ENCODE measurements at regions not wholly inside any gene's neighbourhood (a gene's known extent, or its start where the extent isn't known, plus 50 kb on each side); places are given as distances from the start of the nearest gene placed in this dataset.

GRCh38 chr2:63668466-63668865 lies 79.7 kb downstream of the MDH1 start:
- no peak overlapping the region for H3K9ac ChIP-seq (ENCODE audit: low read depth, low read length)
- ATAC-seq (ENCODE audit: insufficient read depth, low read depth), result no peak
- H2AFZ ChIP-seq (ENCODE audit: low read depth, low read length), result no peak overlapping the region
- no peak overlapping the region for H3K27ac ChIP-seq (ENCODE audit: low read length)
- no peaks in the 10 kb centered on the region for H4K20me1 ChIP-seq (ENCODE audit: insufficient read depth, low read length)
- no peak for DNase-seq
- no peaks in the 10 kb centered on the region for H3K36me3 ChIP-seq (ENCODE audit: insufficient read depth, low read length)
- H3K4me1 ChIP-seq (ENCODE audit: insufficient read depth, low read length), result no peaks in the 10 kb centered on the region
- no peak overlapping the region for H3K4me2 ChIP-seq (ENCODE audit: insufficient read depth, low read length)
- no peak overlapping the region for H3K4me3 ChIP-seq (ENCODE audit: low read depth in 1 of 2, low read length in 2 of 2)
- no peaks in the 10 kb centered on the region for H3K79me2 ChIP-seq (ENCODE audit: insufficient read depth, low read length)
- no peaks in the 10 kb centered on the region for H3K9me3 ChIP-seq (ENCODE audit: insufficient read depth, low read length, severe bottlenecking)
- TF ChIP-seq EZH2 (IDR thresholded peaks at IDR 0.05; ENCODE audit: borderline replicate concordance, low read depth, low read length, severe bottlenecking) (no peak), CTCF (IDR thresholded peaks at IDR 0.05; ENCODE audit: borderline replicate concordance, extremely low read depth, low read length, poor library complexity, severe bottlenecking) (no peak)
- H3K27me3 ChIP-seq (ENCODE audit: insufficient read depth, low read length, poor library complexity), result no peaks in the 10 kb centered on the region

DNA sequence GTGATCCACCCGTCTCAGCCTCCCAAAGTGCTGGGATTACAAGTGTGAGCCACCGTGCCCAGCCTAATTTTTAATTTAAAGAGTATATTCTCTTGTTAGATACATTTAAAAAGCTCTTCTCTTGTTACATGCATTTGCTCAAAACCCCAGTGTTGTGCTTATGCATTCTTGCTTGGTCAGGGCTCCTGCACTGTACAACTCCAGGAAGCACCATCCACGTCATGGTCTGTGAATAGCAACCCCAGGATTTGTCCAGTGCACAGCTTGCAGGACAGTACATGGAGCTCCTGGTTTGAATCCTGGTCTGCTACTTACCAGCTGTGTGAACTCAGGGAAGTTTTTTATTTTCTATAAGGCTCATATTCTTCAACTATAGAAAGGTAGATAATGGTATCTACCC lies 80.8 kb downstream of the MDH1 start:
- no peaks in the 10 kb centered on the region for H3K36me3 ChIP-seq (ENCODE audit: insufficient read depth, low read length)
- no peak for TF ChIP-seq CTCF (IDR thresholded peaks at IDR 0.05; ENCODE audit: borderline replicate concordance, extremely low read depth, low read length, poor library complexity, severe bottlenecking)
- TF ChIP-seq EZH2 (IDR thresholded peaks at IDR 0.05; ENCODE audit: borderline replicate concordance, low read depth, low read length, severe bottlenecking), result no peak
- H2AFZ ChIP-seq (ENCODE audit: low read depth, low read length), result no peak overlapping the region
- no peak overlapping the region for H3K4me2 ChIP-seq (ENCODE audit: insufficient read depth, low read length)
- no peak overlapping the region for H3K9ac ChIP-seq (ENCODE audit: low read depth, low read length)
- no peaks in the 10 kb centered on the region for H4K20me1 ChIP-seq (ENCODE audit: insufficient read depth, low read length)
- no peak for DNase-seq
- no peaks in the 10 kb centered on the region for H3K79me2 ChIP-seq (ENCODE audit: insufficient read depth, low read length)
- H3K4me3 ChIP-seq (ENCODE audit: low read depth in 1 of 2, low read length in 2 of 2), result no peak overlapping the region
- H3K27me3 ChIP-seq (ENCODE audit: insufficient read depth, low read length, poor library complexity), result no peaks in the 10 kb centered on the region
- no peaks in the 10 kb centered on the region for H3K4me1 ChIP-seq (ENCODE audit: insufficient read depth, low read length)
- H3K27ac ChIP-seq (ENCODE audit: low read length), result no peak overlapping the region
- ATAC-seq (ENCODE audit: insufficient read depth, low read depth), result no peak
- no peaks in the 10 kb centered on the region for H3K9me3 ChIP-seq (ENCODE audit: insufficient read depth, low read length, severe bottlenecking)

DNA sequence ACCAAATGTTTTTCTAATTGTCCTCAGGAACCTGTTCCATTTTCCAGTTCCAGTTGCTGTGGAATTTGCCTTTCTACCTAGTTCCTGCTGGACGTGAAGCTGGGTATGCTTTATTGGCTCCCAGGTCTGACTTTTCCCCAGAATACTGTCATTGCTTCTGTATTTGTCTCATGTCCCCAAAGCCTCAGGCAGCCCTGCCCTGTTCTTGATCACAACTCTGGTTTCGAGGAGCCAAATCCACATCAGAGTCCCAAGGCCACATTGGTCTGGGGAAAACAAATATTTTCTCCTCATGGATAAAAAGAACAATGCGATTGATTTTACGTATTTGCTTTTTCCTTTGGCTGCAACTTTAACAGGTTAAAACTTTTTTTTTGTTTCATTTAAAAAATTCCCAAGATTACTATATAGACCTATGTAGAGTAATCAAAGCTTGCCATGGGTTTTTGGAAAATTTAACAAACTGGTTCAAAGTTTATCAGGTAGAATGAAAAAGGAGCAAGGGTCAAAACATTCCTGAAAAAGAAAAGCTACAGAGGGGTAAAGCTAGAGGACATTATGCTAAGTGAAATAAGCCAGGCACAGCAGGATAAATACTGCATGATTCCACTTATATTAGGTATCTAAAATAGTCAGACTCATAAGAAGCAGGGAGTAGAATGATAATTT lies 85.2 kb downstream of the MDH1 start:
- H3K9me3 ChIP-seq (ENCODE audit: insufficient read depth, low read length, severe bottlenecking), result no peaks in the 10 kb centered on the region
- H3K4me3 ChIP-seq (ENCODE audit: low read depth in 1 of 2, low read length in 2 of 2), result no peak overlapping the region
- DNase-seq, result no peak
- H3K79me2 ChIP-seq (ENCODE audit: insufficient read depth, low read length), result no peaks in the 10 kb centered on the region
- H3K27me3 ChIP-seq (ENCODE audit: insufficient read depth, low read length, poor library complexity), result no peaks in the 10 kb centered on the region
- no peak overlapping the region for H3K9ac ChIP-seq (ENCODE audit: low read depth, low read length)
- ATAC-seq (ENCODE audit: insufficient read depth, low read depth), result no peak
- no peaks in the 10 kb centered on the region for H4K20me1 ChIP-seq (ENCODE audit: insufficient read depth, low read length)
- H3K27ac ChIP-seq (ENCODE audit: low read length), result no peak overlapping the region
- no peak overlapping the region for H2AFZ ChIP-seq (ENCODE audit: low read depth, low read length)
- no peaks in the 10 kb centered on the region for H3K4me1 ChIP-seq (ENCODE audit: insufficient read depth, low read length)
- no peaks in the 10 kb centered on the region for H3K36me3 ChIP-seq (ENCODE audit: insufficient read depth, low read length)
- TF ChIP-seq CTCF (IDR thresholded peaks at IDR 0.05; ENCODE audit: borderline replicate concordance, extremely low read depth, low read length, poor library complexity, severe bottlenecking) (no peak), EZH2 (IDR thresholded peaks at IDR 0.05; ENCODE audit: borderline replicate concordance, low read depth, low read length, severe bottlenecking) (no peak)
- H3K4me2 ChIP-seq (ENCODE audit: insufficient read depth, low read length), result no peak overlapping the region
